Breast epithelium (tissue), 4 donors: ENCODE measurements at regions not wholly inside any gene's neighbourhood (a gene's known extent, or its start where the extent isn't known, plus 50 kb on each side); places are given as distances from the start of the nearest gene placed in this dataset.

Experiments used
- DNase-seq, 2 donors: peaks; one replicate each; pipeline ENCODE4 v3.0.0-alpha.2; 2019; ENCODE audit warnings: low spot score in 2 of 2
- H3K27ac ChIP-seq, 2 donors: fragments of 200-600 bp; sonication (generic) in 1 of 2; one replicate each; pipeline ENCODE4 v1.5.1; 2016 to 2019; ENCODE audit warnings: mild to moderate bottlenecking in 1 of 2
- H3K27me3 ChIP-seq, 2 donors: fragments of 200-600 bp; sonication (generic) in 1 of 2; one replicate each; pipeline versions ENCODE4 v1.5.1 to v1.6.0; 2017 to 2019; ENCODE audit warnings: control low read depth in 1 of 2, mild to moderate bottlenecking in 1 of 2
- H3K36me3 ChIP-seq: fragments of 200-600 bp; one replicate; pipeline ENCODE4 v1.5.1; 2019
- H3K4me1 ChIP-seq, 2 donors: fragments of 200-600 bp; sonication (generic); one replicate each; pipeline ENCODE4 v1.5.1; 2016 to 2019; ENCODE audit warnings: control low read depth in 1 of 2
- H3K4me3 ChIP-seq, 3 donors: fragments of 200-600 bp; sonication (generic); 1 replicate in 2 of 3; 2 replicates in 1 of 3; pipeline ENCODE4 v1.5.1; 2016 to 2019; ENCODE audit warnings: mild to moderate bottlenecking in 3 of 3, moderate library complexity in 2 of 3
- H3K9me3 ChIP-seq, 2 donors: fragments of 200-600 bp; sonication (generic) in 1 of 2; one replicate each; pipeline ENCODE4 v1.5.1; 2016 to 2019; ENCODE audit warnings: control low read depth in 1 of 2
- POLR2A ChIP-seq: fragments of 450-650 bp; IDR thresholded peaks from one replicate; pipeline ENCODE4 v1.6.1; 2016; ENCODE audit warnings: antibody characterized with exemption, mild to moderate bottlenecking, moderate library complexity
- POLR2AphosphoS5 ChIP-seq, 3 donors: sonication (generic); formaldehyde crosslinking; IDR thresholded peaks; one replicate each; pipeline ENCODE4 v1.6.1; 2017; ENCODE audit warnings: antibody characterized with exemption in 3 of 3
- intact Hi-C: fragments of 100-400 bp; cut with DNase I; formaldehyde crosslinking; loops from one replicate; pipeline ENCODE4 v1.15.1; 2023; ENCODE audit warnings: low total_unique reads
- TF ChIP-seq, protein P1 (sequence below), 3 donors: fragments of 450-650 bp; IDR thresholded peaks; one replicate each; pipeline ENCODE4 v1.5.1; 2016 to 2017; ENCODE audit warnings: antibody characterized with exemption in 3 of 3, mild to moderate bottlenecking in 3 of 3, moderate library complexity in 3 of 3

DNA sequence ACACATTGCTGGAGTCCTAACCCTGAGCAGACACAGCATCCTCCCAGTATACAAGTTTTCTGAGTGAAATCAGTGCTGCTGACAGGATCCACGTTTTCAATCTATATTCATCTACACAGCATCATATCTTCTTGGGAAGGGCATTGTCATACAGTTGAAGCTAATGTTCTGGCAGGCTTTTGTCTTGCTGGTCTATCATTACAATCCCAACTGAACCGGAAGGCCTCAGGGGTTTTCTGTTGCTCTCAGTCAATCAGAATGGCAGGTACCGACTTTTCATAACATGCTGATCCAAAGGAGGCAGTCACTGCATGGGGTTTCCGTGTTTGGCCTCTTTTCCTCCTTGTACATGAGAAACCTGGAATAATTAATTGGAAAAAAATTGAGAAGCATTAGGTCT lies 2118.8 kb upstream of the WWC1 start:
- no peak for DNase-seq
- H3K4me1 ChIP-seq: no peaks in the 10 kb centered on the region
- H3K4me3 ChIP-seq: no peak overlapping the region
- no peaks in the 10 kb centered on the region for H3K36me3 ChIP-seq
- H3K27me3 ChIP-seq: no peaks in the 10 kb centered on the region
- intact Hi-C loops: no loop called here
- H3K9me3 ChIP-seq: no peaks in the 10 kb centered on the region
- H3K27ac ChIP-seq: no peak overlapping the region
- TF ChIP-seq POLR2A: no peak

DNA sequence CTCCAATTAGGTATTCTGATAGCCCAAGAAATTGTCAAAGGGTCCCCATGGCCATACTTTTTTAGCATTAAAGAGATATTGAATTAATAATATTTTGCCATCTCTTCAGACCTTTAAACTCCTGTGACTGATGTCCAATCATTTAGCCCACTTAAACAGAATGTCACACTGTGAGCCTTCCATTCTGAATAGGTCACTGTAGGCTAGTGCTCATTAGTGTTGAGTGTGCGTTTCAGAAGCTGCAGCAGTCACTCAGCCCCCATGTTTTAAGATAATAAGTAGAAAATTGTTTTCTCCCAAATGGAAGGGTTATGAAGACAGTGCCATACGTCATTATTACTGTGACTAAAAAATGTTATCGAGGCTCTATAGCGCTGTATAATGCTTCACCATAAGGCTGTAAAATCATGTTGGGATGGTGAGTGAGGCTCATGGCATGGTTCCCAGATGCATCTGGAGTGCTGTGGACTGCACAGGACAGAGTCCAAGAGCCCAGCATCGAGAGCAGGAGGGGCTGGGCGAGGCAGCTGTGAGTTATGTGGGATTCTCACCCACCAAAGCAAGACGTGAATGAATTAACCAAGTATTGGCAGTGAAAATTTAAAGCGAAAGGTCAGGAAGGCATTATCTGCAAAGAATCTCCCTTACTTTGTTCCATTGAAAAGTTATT lies 2112.9 kb upstream of the WWC1 start:
- Histone ChIP-seq H3K36me3 (no peaks in the 10 kb centered on the region), H3K27me3 (no peaks in the 10 kb centered on the region), H3K4me1 (no peaks in the 10 kb centered on the region), H3K9me3 (no peaks in the 10 kb centered on the region), H3K27ac (no peak overlapping the region), H3K4me3 (no peak overlapping the region)
- TF ChIP-seq POLR2A: no peak
- no peak for DNase-seq
- intact Hi-C loops: no loop called here

DNA sequence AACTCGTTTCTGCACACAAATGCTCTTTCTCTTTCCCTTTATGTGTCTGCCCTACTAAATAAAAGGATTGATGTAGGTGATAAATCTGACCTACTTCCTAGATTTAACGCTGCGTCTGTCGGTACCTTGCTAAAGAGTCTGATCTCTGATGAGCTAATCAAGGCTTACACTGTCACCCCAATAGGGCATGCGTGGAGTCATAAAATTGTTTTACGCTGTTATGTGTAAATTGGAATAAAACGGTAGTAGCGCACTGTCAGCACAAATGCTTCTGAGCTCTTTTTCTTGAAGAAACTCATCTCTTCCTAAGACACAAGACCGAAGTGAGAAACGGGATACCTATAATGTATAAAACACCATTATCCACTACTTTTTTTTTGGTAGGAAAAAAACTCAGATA lies 2106.3 kb upstream of the WWC1 start:
- no peak overlapping the region for H3K4me3 ChIP-seq
- H3K4me1 ChIP-seq: no peaks in the 10 kb centered on the region
- DNase-seq: no peak
- intact Hi-C loops: no loop called here
- H3K27ac ChIP-seq: no peak overlapping the region
- no peaks in the 10 kb centered on the region for H3K36me3 ChIP-seq
- TF ChIP-seq, protein P1, sequence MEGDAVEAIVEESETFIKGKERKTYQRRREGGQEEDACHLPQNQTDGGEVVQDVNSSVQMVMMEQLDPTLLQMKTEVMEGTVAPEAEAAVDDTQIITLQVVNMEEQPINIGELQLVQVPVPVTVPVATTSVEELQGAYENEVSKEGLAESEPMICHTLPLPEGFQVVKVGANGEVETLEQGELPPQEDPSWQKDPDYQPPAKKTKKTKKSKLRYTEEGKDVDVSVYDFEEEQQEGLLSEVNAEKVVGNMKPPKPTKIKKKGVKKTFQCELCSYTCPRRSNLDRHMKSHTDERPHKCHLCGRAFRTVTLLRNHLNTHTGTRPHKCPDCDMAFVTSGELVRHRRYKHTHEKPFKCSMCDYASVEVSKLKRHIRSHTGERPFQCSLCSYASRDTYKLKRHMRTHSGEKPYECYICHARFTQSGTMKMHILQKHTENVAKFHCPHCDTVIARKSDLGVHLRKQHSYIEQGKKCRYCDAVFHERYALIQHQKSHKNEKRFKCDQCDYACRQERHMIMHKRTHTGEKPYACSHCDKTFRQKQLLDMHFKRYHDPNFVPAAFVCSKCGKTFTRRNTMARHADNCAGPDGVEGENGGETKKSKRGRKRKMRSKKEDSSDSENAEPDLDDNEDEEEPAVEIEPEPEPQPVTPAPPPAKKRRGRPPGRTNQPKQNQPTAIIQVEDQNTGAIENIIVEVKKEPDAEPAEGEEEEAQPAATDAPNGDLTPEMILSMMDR (IDR thresholded peaks at IDR 0.05): no peak
- no peak for TF ChIP-seq POLR2AphosphoS5 (IDR thresholded peaks at IDR 0.05)
- no peak for TF ChIP-seq POLR2A
- no peaks in the 10 kb centered on the region for H3K9me3 ChIP-seq
- H3K27me3 ChIP-seq: no peaks in the 10 kb centered on the region

- intact Hi-C loops: no loop called here
- no peak for DNase-seq
- H3K27me3 ChIP-seq: no peaks in the 10 kb centered on the region
- no peaks in the 10 kb centered on the region for H3K4me1 ChIP-seq
- H3K27ac ChIP-seq: no peak overlapping the region
- H3K9me3 ChIP-seq: no peaks in the 10 kb centered on the region
- TF ChIP-seq POLR2A (no peak), POLR2AphosphoS5 (IDR thresholded peaks at IDR 0.05) (no peak)
- TF ChIP-seq, protein P1 (IDR thresholded peaks at IDR 0.05): no peak
- no peaks in the 10 kb centered on the region for H3K36me3 ChIP-seq
- H3K4me3 ChIP-seq: no peak overlapping the region
These were observed 2102.7 kb upstream of the WWC1 start for GRCh38 chr5:166188501-166189325.

GRCh38 chr5:166192696-166193095 lies 2098.7 kb upstream of the WWC1 start:
- no peak for DNase-seq
- no peak overlapping the region for H3K27ac ChIP-seq
- intact Hi-C loops: no loop called here
- H3K4me3 ChIP-seq: no peak overlapping the region
- H3K27me3 ChIP-seq: no peaks in the 10 kb centered on the region
- H3K4me1 ChIP-seq: no peaks in the 10 kb centered on the region
- H3K9me3 ChIP-seq: no peaks in the 10 kb centered on the region
- H3K36me3 ChIP-seq: no peaks in the 10 kb centered on the region
- TF ChIP-seq POLR2AphosphoS5 (IDR thresholded peaks at IDR 0.05): no peak
- TF ChIP-seq POLR2A: no peak
- TF ChIP-seq, protein P1 (IDR thresholded peaks at IDR 0.05): no peak

DNA sequence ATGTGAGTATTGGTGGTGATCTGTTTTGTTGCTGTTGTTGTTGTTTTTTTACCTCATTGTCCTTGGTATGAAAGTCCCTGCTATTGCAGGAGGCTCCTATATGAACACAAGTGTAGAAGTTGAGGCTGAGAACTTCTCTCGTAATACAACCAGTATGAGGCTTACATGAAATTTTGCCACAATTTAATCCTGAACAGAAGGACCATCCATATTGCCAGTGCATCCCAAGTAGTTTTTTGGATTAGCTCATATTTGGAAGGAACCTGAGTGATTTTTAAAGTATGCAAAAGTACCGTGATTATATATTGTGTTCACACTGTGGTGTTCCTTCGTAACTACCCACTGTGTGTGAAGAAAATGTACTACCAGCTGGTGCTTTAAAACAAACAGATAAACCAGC lies 2095.5 kb upstream of the WWC1 start:
- H3K36me3 ChIP-seq: no peaks in the 10 kb centered on the region
- no peaks in the 10 kb centered on the region for H3K27me3 ChIP-seq
- TF ChIP-seq, protein P1 (IDR thresholded peaks at IDR 0.05): no peak
- TF ChIP-seq POLR2A (no peak), POLR2AphosphoS5 (IDR thresholded peaks at IDR 0.05) (no peak)
- H3K4me1 ChIP-seq: no peaks in the 10 kb centered on the region
- no peak for DNase-seq
- H3K27ac ChIP-seq: no peak overlapping the region
- intact Hi-C loops: no loop called here
- no peaks in the 10 kb centered on the region for H3K9me3 ChIP-seq
- H3K4me3 ChIP-seq: no peak overlapping the region
